ENCODE measurements at regions not wholly inside any gene's neighbourhood (a gene's known extent, or its start where the extent isn't known, plus 50 kb on each side); places are given as distances from the start of the nearest gene placed in this dataset.

DNA sequence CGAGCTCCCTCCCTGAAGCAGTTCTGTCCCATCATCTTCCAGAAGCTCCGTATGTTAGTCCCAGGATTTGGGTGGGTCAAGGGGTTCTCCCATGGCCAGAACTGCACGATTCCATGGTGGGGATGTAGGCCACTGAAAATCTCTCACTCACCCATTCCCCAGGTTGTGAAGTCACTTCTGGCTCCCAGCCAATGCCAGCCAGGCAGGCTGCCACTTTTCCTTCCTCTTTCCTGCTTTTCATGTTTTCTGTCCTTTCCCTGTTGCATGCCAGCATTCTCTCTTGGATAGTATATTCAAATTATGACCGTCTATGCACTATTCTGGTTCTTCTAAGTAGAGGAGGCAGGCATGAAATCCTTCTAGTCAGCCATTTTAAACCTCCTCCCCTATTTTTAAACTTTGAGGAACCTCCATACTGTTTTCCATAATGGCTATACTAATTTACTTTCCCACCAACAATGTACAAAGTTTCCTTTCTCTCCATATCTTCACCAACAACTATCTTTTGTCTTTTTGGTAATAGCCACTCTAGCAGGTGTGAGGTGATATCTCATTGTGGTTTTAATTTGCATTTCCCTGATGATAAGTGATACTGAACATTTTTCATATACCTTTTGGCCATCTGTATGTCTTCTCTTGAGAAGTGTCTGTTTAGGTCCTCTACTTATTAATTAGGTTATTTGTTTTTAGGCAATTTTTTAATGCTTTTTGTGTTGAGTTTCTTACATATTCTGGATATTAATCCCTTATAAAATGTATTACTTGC lies 182.1 kb upstream of the TET2 start:
- no peak for DNase-seq (ENCODE audit: low spot score)

DNA sequence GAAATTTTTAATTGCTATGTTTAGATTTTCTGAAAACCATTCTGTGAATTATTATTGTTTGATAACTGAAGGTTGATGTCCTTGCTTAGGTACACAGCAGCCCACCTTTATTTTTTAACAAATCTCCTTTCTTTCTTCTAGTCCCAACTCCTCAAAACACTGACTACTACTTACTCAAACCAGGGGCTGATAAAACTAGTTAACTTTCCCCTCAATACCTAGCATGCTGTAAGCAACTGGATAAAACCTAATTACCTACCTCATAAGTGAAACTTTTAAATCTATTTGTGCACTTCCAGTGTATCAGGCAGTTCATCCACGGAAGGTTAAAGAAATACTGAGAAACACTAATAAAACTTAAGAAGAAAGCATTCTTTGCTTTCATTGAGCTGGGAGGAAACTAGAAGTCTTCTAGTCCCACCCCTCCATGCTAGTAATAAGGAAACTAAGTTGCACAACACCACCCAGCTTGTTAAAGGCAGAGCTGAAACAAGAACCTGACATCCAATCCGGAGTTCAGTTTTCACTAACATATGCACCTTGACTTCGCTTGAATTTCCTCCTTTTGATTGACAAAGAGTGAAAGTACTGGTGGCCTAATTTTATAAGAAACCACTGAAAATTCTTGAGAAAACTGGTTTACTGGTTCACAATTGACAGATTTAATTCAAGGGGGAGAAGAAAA lies 180.2 kb upstream of the TET2 start:
- peak; percentile 10 for DNase-seq (ENCODE audit: low spot score)

DNA sequence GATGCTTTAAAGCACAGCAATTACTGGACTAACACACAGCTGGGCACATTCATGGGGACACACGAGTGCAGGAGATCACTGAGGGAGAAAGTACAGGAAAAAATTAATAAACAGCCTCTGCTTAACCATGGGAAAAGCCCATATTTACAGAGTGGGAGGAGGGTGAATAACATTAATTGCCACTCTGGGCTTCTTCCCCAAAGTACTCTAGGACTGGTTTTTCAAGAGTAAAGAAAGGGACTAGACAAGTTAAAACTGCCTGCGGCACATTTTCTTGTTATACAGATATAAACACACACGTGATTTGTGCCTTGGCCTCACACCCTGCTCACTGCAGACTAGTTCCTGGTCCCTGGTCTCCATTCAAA lies 179.7 kb upstream of the TET2 start:
- DNase-seq (ENCODE audit: low spot score): no peak

DNA sequence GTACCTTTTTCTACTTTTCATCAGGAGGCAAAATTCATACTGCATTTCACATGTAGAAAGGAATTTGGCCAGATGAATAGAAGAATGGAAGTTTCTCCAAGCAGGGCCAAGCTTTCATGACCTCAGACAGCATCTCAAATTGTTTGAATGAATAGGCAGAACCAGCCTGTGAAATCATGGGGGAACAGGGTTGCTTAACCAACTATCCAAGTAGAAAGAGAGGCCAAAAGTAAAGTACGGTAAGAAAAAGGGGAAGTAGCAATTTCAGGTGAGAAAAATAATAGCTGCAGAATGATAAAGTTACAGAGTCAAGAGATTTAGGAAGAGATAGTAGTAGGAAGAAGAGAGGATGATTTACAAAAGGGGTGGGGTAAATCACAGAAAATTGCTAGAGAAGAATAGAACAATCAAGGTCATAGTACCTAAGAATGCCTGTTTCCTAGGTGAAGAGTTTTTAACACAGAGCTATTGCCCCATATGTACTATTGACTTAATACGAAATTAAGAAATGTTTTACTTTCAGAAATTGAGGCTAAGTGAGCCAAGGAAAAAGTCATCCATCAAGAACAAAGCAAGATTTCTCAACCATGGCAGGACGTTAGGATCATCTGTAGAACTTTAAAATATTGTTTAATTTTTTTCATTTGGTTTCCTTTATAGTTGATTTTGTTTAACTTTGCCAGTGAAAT lies 177.1 kb upstream of the TET2 start:
- no peak for DNase-seq (ENCODE audit: low spot score)

DNA sequence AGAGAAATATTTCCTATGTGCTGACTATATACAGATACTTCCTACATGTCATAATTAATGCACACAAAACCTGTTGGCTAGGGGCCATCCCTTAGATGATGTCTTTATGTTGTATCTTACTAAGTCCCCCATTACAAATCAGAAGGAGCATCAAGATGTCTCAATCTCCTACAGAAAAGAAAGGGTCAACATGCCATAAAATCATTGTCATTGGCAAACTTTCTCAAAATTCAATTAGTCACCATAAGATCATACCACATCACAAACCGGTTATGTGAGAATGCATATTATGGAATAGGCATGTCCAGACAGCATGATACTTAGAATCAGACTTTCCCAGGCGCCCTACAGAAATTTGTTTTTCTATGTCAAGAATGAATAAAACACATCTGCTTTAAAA lies 175.2 kb upstream of the TET2 start:
- DNase-seq (ENCODE audit: low spot score): no peak

DNA sequence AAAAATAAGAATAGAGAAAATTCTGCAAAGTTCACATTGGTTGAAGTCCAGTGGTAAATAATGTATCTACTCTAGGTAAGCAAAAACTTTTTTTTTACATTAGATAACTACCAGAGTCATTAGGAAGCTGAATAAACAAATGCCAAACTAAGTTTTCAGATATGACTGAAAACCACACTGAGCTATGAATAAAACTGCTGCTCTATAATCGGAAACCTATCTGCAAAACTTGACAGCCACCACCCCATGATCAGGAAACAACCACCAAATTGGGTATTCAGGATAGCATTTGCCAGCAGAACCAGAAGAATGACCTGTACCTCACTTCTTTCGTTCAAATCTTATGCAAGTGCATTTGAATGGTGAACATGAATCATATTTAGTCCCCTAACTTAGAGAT lies 173.0 kb upstream of the TET2 start:
- no peak for DNase-seq (ENCODE audit: low spot score)

DNA sequence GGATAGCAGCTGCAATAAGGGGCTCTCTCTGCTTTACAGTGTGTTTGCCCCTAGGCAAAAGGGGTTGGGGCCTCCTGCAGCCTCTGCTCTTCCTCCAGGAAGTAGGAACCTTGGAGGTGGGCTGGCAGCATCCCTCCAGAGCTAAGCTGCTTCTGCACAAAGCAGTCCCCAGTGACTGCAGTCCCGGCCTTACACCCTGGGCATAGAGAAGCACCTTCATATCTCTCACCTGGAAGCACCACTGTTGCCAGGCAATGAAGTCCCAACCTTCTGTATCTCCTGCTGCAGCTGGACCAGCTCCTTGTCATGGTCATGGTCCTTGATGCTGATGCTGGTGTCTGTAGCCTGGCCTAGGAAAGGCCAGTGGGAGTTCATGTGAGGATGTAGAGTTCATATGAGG lies 171.1 kb upstream of the TET2 start:
- DNase-seq (ENCODE audit: low spot score): no peak

DNA sequence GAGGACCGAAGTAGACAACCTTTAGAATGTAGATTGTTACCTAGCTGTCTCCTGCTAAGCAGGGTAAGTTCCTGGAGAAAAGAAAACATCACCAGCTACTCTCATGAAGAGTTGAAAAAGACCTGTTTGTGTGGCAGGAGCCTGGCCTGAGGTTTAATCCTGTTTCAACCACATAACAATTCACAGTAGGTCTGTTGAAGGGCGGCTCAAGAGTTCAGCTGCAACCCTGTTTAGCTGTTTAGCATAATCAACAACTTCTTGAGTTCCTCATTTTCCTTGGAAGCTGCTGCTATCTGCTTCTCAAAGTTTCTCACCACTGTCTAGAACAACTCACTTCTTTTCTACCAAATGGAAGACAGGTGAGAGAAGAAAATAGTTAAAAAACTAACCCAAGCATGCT lies 170.4 kb upstream of the TET2 start:
- DNase-seq (ENCODE audit: low spot score): no peak

DNA sequence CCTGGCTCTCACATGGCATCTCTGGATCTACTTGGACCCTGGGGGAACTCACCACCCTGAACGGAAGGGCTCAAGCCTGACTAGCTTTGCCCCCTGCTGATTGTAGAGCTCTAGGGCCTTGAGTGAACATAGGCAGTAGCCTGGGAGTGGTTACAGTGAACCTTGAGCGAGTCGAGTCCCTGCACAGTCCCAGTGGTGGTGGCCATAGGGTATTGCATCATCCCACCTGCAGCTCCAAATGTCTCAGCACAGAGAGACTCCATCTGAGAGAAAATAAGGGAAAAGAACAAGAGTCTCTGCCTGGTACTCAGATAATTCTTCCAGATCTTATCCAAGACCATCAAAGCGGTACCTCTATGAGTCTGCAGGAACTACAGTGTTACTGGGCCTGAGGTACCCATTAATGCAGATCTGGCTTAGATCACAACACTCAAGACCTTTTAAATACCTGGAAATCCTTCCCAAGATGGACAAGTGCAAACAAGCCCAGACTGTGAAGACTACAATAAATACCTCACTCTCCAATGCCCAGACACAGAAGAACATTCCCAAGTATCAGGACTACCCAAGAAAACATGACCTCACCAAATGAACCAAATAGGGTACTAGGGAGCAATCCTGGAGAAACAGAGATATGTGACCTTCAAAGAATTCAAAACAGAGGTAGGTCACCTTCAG lies 167.5 kb upstream of the TET2 start:
- no peak for DNase-seq (ENCODE audit: low spot score)

DNA sequence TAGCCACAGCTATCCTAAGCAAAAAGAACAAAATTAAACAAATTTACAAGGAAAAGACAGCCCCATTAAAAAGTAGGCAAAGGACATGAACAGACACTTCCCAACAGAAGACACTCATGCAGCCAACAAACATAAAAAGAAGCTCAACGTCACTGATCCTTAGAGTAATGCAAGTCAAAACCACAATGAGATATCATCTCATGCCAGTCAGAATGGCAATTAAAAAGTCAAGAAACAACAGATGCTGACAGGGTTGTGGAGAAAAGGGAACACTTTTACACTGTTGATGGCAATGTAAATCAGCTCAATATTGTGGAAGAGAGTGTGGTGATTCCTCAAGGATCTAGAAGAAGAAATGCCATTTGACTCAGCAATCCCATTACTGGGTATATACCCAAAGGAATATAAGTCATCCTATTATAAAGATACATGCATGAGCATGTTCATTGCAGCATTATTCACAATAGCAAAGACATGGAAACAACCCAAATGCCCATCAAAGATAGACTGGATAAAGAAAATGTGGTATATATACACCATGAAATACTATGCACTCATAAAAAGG lies 163.0 kb upstream of the TET2 start:
- DNase-seq (ENCODE audit: low spot score): no peak

DNA sequence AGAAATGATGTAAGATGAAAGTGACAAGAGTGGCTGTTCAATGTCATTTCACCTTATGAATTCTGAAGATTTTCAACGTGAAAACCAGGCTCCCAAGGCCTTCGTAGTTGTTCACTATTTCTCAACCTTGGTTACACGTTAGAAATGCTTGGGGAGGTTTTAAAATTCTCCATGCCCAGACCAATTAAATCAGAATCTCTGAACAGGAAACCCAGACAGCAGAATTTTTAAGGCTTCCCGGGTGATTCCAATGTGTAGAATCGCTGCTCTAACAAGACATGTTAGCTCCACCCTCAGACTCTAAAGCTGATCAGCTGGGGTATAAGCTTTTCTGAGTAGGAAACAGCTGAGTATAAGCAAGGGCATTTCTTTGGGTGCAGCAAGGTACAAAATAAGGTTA lies 160.4 kb upstream of the TET2 start:
- no peak for DNase-seq (ENCODE audit: low spot score)

DNA sequence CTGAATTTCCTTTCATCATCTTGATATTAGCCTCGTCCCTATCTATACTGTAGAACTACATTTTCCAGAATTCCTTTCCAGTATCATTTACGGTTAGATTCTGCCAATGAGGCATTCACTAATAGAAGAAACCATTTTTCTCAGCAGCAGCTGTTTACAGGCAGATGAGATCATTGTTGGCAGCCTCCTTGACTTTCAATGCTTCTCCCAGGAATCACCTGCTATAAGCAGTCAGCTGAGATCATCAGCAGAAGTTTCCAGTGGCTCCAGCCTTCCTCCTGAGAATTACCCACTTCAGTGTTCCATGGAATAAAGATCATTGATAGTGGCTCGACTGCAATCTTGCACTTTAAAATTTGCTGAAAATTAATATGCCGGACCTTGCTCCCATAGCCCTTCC lies 157.3 kb upstream of the TET2 start:
- no peak for DNase-seq (ENCODE audit: low spot score)

DNA sequence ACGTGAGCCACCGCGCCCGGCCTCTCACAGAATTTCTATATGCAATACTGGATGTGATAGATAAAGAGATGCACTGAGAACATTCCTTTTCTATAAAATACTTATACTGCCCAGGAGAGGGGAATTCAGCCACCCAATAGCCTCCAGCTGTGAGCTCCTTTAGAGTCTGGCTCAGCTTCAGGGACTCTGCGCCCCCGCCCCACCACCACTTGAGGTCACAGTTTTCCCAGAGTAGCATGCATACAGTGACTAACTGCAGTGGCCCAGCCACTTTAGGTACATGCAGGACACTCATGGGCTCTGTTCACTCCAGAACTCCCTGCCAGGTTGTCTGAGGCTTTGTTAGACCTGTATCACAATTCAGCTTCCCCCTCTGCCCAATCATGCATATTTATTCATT lies 144.4 kb upstream of the TET2 start:
- no peak for DNase-seq (ENCODE audit: low spot score)

DNA sequence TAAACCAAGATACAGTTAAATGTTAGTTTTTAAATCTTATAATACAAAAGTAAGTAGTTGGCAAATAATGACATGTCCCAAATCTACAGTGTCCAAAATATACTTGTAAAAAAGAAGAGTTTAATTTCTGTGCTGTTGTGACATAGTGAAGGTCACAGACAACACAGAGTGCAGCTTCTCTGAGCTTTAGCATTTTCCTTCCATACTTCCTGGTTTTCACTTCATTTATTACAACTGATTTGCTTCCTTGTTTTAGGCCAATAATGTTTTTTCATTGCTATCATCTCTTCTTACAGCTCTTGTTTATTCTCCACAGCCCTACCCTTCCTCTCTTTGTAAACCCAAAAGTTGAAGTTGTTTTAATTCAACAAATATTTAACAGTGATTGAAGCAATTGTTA lies 132.4 kb upstream of the TET2 start:
- DNase-seq (ENCODE audit: low spot score): no peak

DNA sequence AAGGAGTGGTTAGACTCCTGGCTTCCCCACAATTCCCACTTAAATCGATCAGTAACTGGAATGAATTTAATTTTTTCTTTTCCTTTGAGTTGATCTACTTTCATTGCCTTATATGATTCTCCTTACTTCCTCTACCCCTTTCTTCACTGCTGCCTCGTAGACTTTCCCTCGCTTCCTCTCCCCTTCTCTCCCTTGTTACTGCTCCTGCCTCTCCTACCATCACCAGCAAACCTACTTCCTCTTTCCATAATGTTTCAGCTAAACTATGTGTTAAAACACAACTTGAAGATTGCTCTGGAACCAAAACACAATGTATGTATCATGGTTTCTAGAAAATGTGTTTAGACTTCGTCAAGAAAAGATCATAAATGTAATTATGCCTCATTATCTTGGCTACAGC lies 132.0 kb upstream of the TET2 start:
- no peak for DNase-seq (ENCODE audit: low spot score)

DNA sequence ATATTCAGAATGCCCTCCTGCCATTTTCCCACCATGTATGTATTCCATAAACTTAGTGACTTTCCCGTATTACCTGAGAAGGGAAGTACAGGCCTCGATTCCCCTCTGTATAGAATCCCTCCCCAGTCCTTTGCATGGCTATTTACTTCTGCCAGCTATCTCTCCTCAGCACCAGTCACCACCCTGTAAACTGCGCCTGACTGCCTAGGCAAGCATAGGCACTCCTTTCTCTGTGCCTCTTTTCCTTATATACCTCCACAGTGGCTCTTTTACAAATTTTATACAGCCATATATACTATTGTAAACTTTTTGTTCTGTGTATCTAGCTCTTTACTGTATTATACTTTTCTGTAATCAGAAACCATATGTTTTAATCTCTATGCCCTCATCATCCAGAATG lies 130.9 kb upstream of the TET2 start:
- DNase-seq (ENCODE audit: low spot score): no peak

DNA sequence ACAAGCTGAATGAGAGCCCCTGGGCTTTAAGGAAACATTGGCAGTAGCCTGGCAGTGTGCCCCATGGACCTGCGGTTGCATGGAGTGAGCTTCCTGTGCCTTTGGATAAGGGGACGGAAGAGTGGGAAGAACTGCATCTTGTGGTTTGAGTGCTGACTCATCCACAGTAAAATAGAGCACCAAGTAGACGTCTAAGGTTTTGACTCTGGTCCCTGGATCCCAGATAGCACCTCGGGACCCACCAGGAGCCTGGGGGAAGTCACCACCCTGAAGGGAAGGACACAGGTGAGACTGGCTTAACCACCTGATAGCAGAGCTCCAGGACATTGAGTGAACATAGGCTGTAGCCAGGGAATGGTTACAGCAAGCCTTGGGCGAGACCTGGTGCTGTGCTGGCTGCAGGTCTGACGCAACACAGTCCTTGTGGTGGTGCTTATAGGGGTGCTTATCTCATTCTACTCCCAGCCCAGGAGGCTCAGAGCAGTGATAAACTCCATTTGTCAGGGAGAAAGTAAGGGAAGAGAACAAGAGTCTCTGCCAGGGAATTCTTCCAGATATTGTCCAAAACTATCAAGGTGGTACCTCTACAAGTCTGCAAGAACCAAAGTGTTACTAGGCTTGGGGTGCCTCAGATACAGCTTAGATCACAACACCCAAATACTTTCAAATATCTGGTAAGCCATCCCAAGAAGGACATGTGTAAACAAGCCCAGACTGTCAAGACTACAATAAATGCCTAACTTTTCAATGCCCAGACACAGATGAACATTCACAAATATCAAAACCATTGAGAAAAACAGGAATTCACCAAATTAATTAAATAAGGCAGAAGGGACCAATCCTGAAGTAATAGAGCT lies 123.6 kb upstream of the TET2 start:
- no peak for DNase-seq (ENCODE audit: low spot score)

DNA sequence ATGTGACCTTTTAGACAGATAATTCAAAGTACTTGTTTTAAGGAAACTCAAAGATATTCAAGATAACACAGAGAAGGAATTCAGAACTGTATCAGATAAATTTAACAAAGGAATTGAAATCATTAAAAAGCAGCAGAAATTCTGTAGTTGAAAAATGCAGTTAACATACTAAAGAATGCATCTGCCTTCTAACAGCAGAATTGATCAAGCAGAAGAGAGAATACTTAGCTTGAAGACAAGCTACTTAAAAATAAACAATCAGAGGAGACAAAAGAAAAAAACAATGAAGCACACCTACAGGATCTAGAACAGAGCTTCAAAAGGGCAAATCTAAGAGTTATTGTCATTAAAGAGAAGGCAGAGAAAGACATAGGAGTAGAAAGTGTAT lies 123.0 kb upstream of the TET2 start:
- no peak for DNase-seq (ENCODE audit: low spot score)

DNA sequence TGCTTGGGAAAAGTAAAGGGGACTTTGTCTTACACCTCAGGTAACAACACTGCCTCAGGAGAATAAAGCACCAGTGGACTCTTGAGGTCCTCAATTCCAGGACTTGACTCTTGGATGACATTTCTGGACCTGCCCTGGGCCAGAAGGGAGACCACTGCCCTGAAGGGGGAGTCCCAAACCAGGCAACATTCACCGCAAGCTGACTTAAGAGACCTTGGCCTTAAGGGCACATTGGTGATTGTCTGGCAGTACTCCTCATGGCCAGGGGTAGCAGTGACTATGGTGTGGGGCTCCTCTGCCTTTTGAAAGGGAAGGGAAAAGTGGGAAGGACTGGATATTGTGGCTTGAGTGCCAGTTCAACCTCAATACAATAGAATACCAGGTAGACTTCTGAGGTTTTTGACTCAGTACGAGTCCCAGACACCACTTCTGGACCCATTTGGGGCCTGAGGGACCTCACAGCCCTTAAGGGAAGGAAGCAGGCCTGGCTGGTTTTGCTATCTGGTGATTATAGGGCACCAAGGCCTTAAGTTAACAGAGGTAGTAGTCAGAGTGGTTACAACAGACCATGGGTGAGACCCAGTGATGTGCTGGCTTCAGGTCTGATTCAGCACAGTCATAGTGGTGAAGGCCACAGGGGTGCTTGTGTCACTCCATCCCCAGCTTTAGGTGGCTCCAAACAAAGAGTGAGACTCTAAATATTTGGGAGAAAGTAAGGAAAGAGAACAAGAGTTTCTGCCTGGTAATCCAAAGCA lies 121.2 kb upstream of the TET2 start:
- DNase-seq (ENCODE audit: low spot score): no peak

DNA sequence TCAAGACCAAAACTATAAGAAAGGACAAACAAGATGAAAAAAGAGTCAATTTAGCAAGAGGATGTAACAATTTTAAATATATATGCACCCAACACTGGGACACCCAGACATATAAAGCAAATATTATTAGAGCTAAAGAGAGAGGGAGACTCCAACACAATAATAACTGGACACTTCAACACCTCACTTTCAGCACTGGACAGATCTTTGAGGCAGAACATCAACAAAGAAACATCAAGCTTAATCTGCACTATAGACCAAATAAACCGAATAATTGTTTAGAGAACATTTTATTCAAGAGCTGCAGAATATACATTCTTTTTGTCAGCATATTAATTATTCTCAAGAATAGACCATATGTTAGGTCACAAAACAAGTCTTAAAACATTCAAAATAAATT lies 109.7 kb upstream of the TET2 start:
- DNase-seq (ENCODE audit: low spot score): no peak

DNA sequence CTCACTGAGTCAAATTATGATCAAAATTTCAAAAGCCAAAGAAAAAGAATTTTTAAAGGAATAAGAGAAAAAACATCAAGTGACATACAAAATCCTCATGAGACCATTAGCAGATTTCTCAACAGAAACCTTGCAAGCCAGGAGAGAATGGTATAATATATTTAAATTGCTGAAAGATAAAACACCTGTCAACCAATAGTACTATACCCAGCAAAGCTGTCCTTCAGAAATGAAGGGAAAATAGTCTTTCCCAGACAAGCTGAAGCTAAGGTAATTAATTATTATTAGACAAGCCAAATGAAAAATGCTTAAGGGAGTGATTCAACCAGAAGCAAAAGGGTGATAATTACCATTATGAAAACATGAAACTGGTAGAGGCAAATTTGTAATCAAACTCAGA lies 104.2 kb upstream of the TET2 start:
- no peak for DNase-seq (ENCODE audit: low spot score)
